Fibroblast of peridontal ligament (primary cell): ENCODE measurements at regions not wholly inside any gene's neighbourhood (a gene's known extent, or its start where the extent isn't known, plus 50 kb on each side); places are given as distances from the start of the nearest gene placed in this dataset.
A peak's percentile ranks its signal among the peaks of the same experiment; 100 is the strongest.

Experiments
- DNase-seq: peaks from one replicate; pipeline ENCODE4 v3.0.0-alpha.2; 2010; ENCODE audit errors: extremely low read depth

- DNase-seq = no peak
Observed at GRCh38 chr16:74094962-74095361, 201.7 kb upstream of the PSMD7 start.

- no peak for DNase-seq
Observed at GRCh38 chr16:74094514-74094913, 202.1 kb upstream of the PSMD7 start.

GRCh38 chr16:74092336-74092735 is 204.3 kb upstream of the PSMD7 start:
- no peak for DNase-seq

GRCh38 chr16:74090871-74091270 is 205.7 kb upstream of the PSMD7 start:
- no peak for DNase-seq

- DNase-seq = no peak
Observed at GRCh38 chr16:74083541-74083940, 213.1 kb upstream of the PSMD7 start.

GRCh38 chr16:74080311-74080710 is 216.3 kb upstream of the PSMD7 start:
- no peak for DNase-seq

- DNase-seq = no peak
Observed at GRCh38 chr16:74079232-74079586, 217.4 kb upstream of the PSMD7 start.

GRCh38 chr16:74078511-74079231 is 217.9 kb upstream of the PSMD7 start:
- no peak for DNase-seq

- no peak for DNase-seq
Observed at GRCh38 chr16:74076568-74076967, 220.0 kb upstream of the PSMD7 start.

- DNase-seq = no peak
Observed at GRCh38 chr16:74075393-74075792, 221.2 kb upstream of the PSMD7 start.

- DNase-seq = peak; percentile 32
Observed at GRCh38 chr16:74073456-74073855, 223.2 kb upstream of the PSMD7 start.

- no peak for DNase-seq
Observed at GRCh38 chr16:74071996-74072535, 224.5 kb upstream of the PSMD7 start.

- no peak for DNase-seq
Observed at GRCh38 chr16:74070237-74070636, 226.4 kb upstream of the PSMD7 start.

GRCh38 chr16:74064120-74064735 is 232.4 kb upstream of the PSMD7 start:
- peak; percentile 6 for DNase-seq

- no peak for DNase-seq
Observed at GRCh38 chr16:74053826-74054225, 242.8 kb upstream of the PSMD7 start.

- DNase-seq = no peak
Observed at GRCh38 chr16:74053312-74053711, 243.3 kb upstream of the PSMD7 start.

- DNase-seq = no peak
Observed at GRCh38 chr16:74052016-74052415, 244.6 kb upstream of the PSMD7 start.

- no peak for DNase-seq
Observed at GRCh38 chr16:74049027-74049426, 247.6 kb upstream of the PSMD7 start.

- no peak for DNase-seq
Observed at GRCh38 chr16:74046524-74046923, 250.1 kb upstream of the PSMD7 start.

- DNase-seq = no peak
Observed at GRCh38 chr16:74045513-74045912, 251.1 kb upstream of the PSMD7 start.

GRCh38 chr16:74035816-74036215 is 260.8 kb upstream of the PSMD7 start:
- no peak for DNase-seq

GRCh38 chr16:74034862-74035261 is 261.8 kb upstream of the PSMD7 start:
- DNase-seq = peak; percentile 10

- no peak for DNase-seq
Observed at GRCh38 chr16:74034200-74034599, 262.4 kb upstream of the PSMD7 start.
